ENCODE measurements at regions not wholly inside any gene's neighbourhood (a gene's known extent, or its start where the extent isn't known, plus 50 kb on each side); places are given as distances from the start of the nearest gene placed in this dataset.

GRCh38 chr15:60264566-60264965 is 133.2 kb downstream of the ANXA2 start:
- no peak for TF ChIP-seq CTCF (IDR thresholded peaks at IDR 0.05)
- no peak for TF ChIP-seq POLR2A (IDR thresholded peaks at IDR 0.05)
